CD4-positive, alpha-beta memory T cell (primary cell): ENCODE measurements at regions not wholly inside any gene's neighbourhood (a gene's known extent, or its start where the extent isn't known, plus 50 kb on each side); places are given as distances from the start of the nearest gene placed in this dataset.
"Not testable (repeated sequence)": the region's sequence is repeated elsewhere in the genome, so short reads cannot be mapped to it uniquely, and the experiment has no call there.

ENCODE experiments used
- CTCF ChIA-PET: fragments of 350-600 bp; sonication (Branson Sonifier 250); formaldehyde crosslinking; loops from one replicate; lab custom pipeline; 2021; ENCODE audit warnings: inconsistent platforms; ENCODE audit not compliant: partially characterized antibody; lab: Charles Lee
- POLR2A ChIA-PET: fragments of 350-600 bp; sonication (Branson Sonifier 250); formaldehyde crosslinking; loops from one replicate; lab custom pipeline; 2021; ENCODE audit not compliant: partially characterized antibody; lab: Charles Lee
- DNase-seq, 5 donors: peaks; one replicate each; pipeline versions ENCODE4 v3.0.0 to v3.0.0-alpha.2; 2020 to 2022; ENCODE audit warnings: mixed read lengths in 1 of 5
- H3K27ac ChIP-seq: one replicate; pipeline ENCODE4 v1.7.0; 2013; ENCODE audit warnings: low read depth, low read length
- H3K27me3 ChIP-seq: 2 replicates; pipeline ENCODE4 v1.7.0; 2013; ENCODE audit warnings: mild to moderate bottlenecking, low read length, moderate library complexity; ENCODE audit not compliant: insufficient read depth
- H3K36me3 ChIP-seq: 2 replicates; pipeline ENCODE4 v1.7.0; 2013; ENCODE audit warnings: mild to moderate bottlenecking, low read length, moderate library complexity; ENCODE audit not compliant: insufficient read depth
- H3K4me1 ChIP-seq: 2 replicates; pipeline ENCODE4 v1.7.0; 2013; ENCODE audit warnings: mild to moderate bottlenecking, low read length, moderate library complexity; ENCODE audit not compliant: insufficient read depth
- H3K4me3 ChIP-seq, 2 donors: one replicate each; pipeline ENCODE4 v1.7.0; 2013; ENCODE audit warnings: low read length in 2 of 2, mild to moderate bottlenecking in 1 of 2
- H3K9me3 ChIP-seq, 2 donors: one replicate each; pipeline ENCODE4 v1.7.0; 2013; ENCODE audit warnings: low read length in 2 of 2, control low read depth in 1 of 2; ENCODE audit not compliant: control insufficient read depth in 1 of 2
- H3K27ac Mint-ChIP-seq, 7 donors: one replicate each; pipeline ENCODE4 v1.8.0; 2020 to 2021; ENCODE audit warnings: mixed read lengths in 7 of 7, mild to moderate bottlenecking in 6 of 7, inconsistent platforms in 3 of 7, moderate library complexity in 3 of 7
- H3K27me3 Mint-ChIP-seq, 2 donors: one replicate each; pipeline ENCODE4 v1.8.0; 2020 to 2021; ENCODE audit warnings: mixed read lengths in 2 of 2
- H3K36me3 Mint-ChIP-seq, 2 donors: one replicate each; pipeline ENCODE4 v1.8.0; 2020 to 2021; ENCODE audit warnings: mixed read lengths in 2 of 2, inconsistent platforms in 1 of 2, mild to moderate bottlenecking in 1 of 2
- H3K4me1 Mint-ChIP-seq, 4 donors: one replicate each; pipeline ENCODE4 v1.8.0; 2020 to 2021; ENCODE audit warnings: mixed read lengths in 4 of 4, mild to moderate bottlenecking in 1 of 4
- H3K4me3 Mint-ChIP-seq, 8 donors: one replicate each; pipeline ENCODE4 v1.8.0; 2020 to 2021; ENCODE audit warnings: mixed read lengths in 8 of 8, mild to moderate bottlenecking in 7 of 8, moderate library complexity in 6 of 8, inconsistent platforms in 3 of 8
- H3K9me3 Mint-ChIP-seq, 8 donors: one replicate each; pipeline ENCODE4 v1.8.0; 2020 to 2021; ENCODE audit warnings: mixed read lengths in 8 of 8, mild to moderate bottlenecking in 5 of 8, inconsistent platforms in 3 of 8, moderate library complexity in 1 of 8
- intact Hi-C: fragments of 100-400 bp; cut with micrococcal nuclease; formaldehyde crosslinking; loops from one replicate; pipeline ENCODE4 v1.15.1; 2023

GRCh38 chr4:143819029-143819428 is 86.3 kb downstream of the GYPE start:
- Histone ChIP-seq H3K27me3 (no peaks in the 10 kb centered on the region), H3K27ac (no peak overlapping the region), H3K4me3 (no peak overlapping the region), H3K9me3 (no peaks in the 10 kb centered on the region), H3K36me3 (no peaks in the 10 kb centered on the region), H3K4me1 (no peaks in the 10 kb centered on the region)
- no peak for DNase-seq
- POLR2A ChIA-PET, result no interaction called here
- CTCF ChIA-PET, result no interaction called here
- no peaks in the 10 kb centered on the region for H3K36me3 Mint-ChIP-seq
- H3K4me3 Mint-ChIP-seq, result no peak overlapping the region
- intact Hi-C loops, result no loop called here
- no peaks in the 10 kb centered on the region for H3K27me3 Mint-ChIP-seq
- no peaks in the 10 kb centered on the region for H3K4me1 Mint-ChIP-seq
- peaks cover 0 to 4% (median 0%) of the 10 kb centered on the region in 8 donors for H3K9me3 Mint-ChIP-seq
- H3K27ac Mint-ChIP-seq, result no peak overlapping the region

GRCh38 chr4:143817866-143818265 is 87.5 kb downstream of the GYPE start:
- H3K27ac Mint-ChIP-seq, H3K27me3 ChIP-seq, H3K4me3 ChIP-seq, H3K36me3 ChIP-seq, H3K27ac ChIP-seq, intact Hi-C loops, POLR2A ChIA-PET, H3K9me3 ChIP-seq, H3K4me1 Mint-ChIP-seq, H3K9me3 Mint-ChIP-seq, H3K36me3 Mint-ChIP-seq, H3K4me3 Mint-ChIP-seq, H3K27me3 Mint-ChIP-seq, DNase-seq, CTCF ChIA-PET, H3K4me1 ChIP-seq: not testable (repeated sequence)

- H3K36me3 Mint-ChIP-seq, H3K9me3 ChIP-seq, H3K4me3 Mint-ChIP-seq, DNase-seq, H3K36me3 ChIP-seq, CTCF ChIA-PET, H3K27ac Mint-ChIP-seq, intact Hi-C loops, POLR2A ChIA-PET, H3K4me3 ChIP-seq, H3K27me3 Mint-ChIP-seq, H3K27ac ChIP-seq, H3K27me3 ChIP-seq, H3K4me1 ChIP-seq, H3K9me3 Mint-ChIP-seq, H3K4me1 Mint-ChIP-seq: not testable (repeated sequence)
These were observed 90.0 kb downstream of the GYPE start for GRCh38 chr4:143815375-143815774.

- H3K27ac ChIP-seq, H3K4me1 ChIP-seq, intact Hi-C loops, H3K4me3 Mint-ChIP-seq, H3K36me3 Mint-ChIP-seq, H3K4me3 ChIP-seq, H3K36me3 ChIP-seq, POLR2A ChIA-PET, DNase-seq, H3K27ac Mint-ChIP-seq, CTCF ChIA-PET, H3K4me1 Mint-ChIP-seq, H3K9me3 Mint-ChIP-seq, H3K27me3 ChIP-seq, H3K27me3 Mint-ChIP-seq, H3K9me3 ChIP-seq: not testable (repeated sequence)
These were observed 91.8 kb downstream of the GYPE start for GRCh38 chr4:143813431-143814154.

- H3K4me1 Mint-ChIP-seq, H3K4me3 ChIP-seq, H3K9me3 Mint-ChIP-seq, H3K27me3 ChIP-seq, POLR2A ChIA-PET, H3K36me3 Mint-ChIP-seq, H3K27me3 Mint-ChIP-seq, H3K27ac Mint-ChIP-seq, DNase-seq, H3K36me3 ChIP-seq, H3K4me1 ChIP-seq, intact Hi-C loops, CTCF ChIA-PET, H3K27ac ChIP-seq, H3K9me3 ChIP-seq, H3K4me3 Mint-ChIP-seq: not testable (repeated sequence)
These were observed 91.2 kb upstream of the FREM3 start for GRCh38 chr4:143791693-143792092.

GRCh38 chr4:143790425-143790824 is 90.0 kb upstream of the FREM3 start:
- H3K27ac Mint-ChIP-seq, H3K4me1 Mint-ChIP-seq, H3K4me3 ChIP-seq, H3K4me1 ChIP-seq, DNase-seq, H3K9me3 ChIP-seq, POLR2A ChIA-PET, CTCF ChIA-PET, H3K36me3 Mint-ChIP-seq, H3K27me3 ChIP-seq, H3K4me3 Mint-ChIP-seq, intact Hi-C loops, H3K36me3 ChIP-seq, H3K27me3 Mint-ChIP-seq, H3K27ac ChIP-seq: not testable (repeated sequence)
- H3K9me3 Mint-ChIP-seq, result peaks cover 0 to 10% (median 3%) of the 10 kb centered on the region in 8 donors

- CTCF ChIA-PET, H3K27me3 ChIP-seq, H3K36me3 Mint-ChIP-seq, H3K4me3 Mint-ChIP-seq, H3K4me1 ChIP-seq, intact Hi-C loops, H3K27me3 Mint-ChIP-seq, H3K4me1 Mint-ChIP-seq, H3K4me3 ChIP-seq, H3K9me3 ChIP-seq, H3K27ac Mint-ChIP-seq, POLR2A ChIA-PET, H3K27ac ChIP-seq, H3K36me3 ChIP-seq, DNase-seq: not testable (repeated sequence)
- peaks cover 0 to 13% (median 6%) of the 10 kb centered on the region in 8 donors for H3K9me3 Mint-ChIP-seq
These were observed 89.1 kb upstream of the FREM3 start for GRCh38 chr4:143789618-143790017.

- Histone ChIP-seq H3K27ac (no peak overlapping the region), H3K4me1 (no peaks in the 10 kb centered on the region), H3K36me3 (no peaks in the 10 kb centered on the region), H3K9me3 (no peaks in the 10 kb centered on the region), H3K4me3 (no peak overlapping the region), H3K27me3 (no peaks in the 10 kb centered on the region)
- Mint-ChIP-seq H3K4me3 (no peak overlapping the region), H3K36me3 (no peaks in the 10 kb centered on the region), H3K27ac (no peak overlapping the region), H3K27me3 (peaks cover 1 to 2% of the 10 kb centered on the region in 2 donors), H3K9me3 (peaks cover 2 to 17% (median 12%) of the 10 kb centered on the region in 8 donors), H3K4me1 (no peaks in the 10 kb centered on the region)
- DNase-seq, result no peak
- intact Hi-C loops, result no loop called here
- CTCF ChIA-PET, result no interaction called here
- POLR2A ChIA-PET, result no interaction called here
These were observed 84.1 kb upstream of the FREM3 start for GRCh38 chr4:143784567-143784966.
